Kidney (tissue), 13 donors: ENCODE measurements at regions not wholly inside any gene's neighbourhood (a gene's known extent, or its start where the extent isn't known, plus 50 kb on each side); places are given as distances from the start of the nearest gene placed in this dataset.

Experiments used
- DNase-seq, 5 donors: peaks; one replicate each; pipeline ENCODE4 v3.0.0-alpha.2; 2013 to 2020
- FAIRE-seq: peaks from 2 replicates; lab custom pipeline; 2012; peaks lifted over from hg19 to GRCh38; lab: Jason Lieb, UNC
- H3K27ac ChIP-seq, 2 donors: one replicate each; pipeline ENCODE4 v1.7.0; 2013; ENCODE audit warnings: low read depth in 2 of 2, low read length in 2 of 2, inconsistent platforms in 1 of 2
- H3K27me3 ChIP-seq: one replicate; pipeline ENCODE4 v1.7.1; 2013; ENCODE audit warnings: low read length, inconsistent platforms; ENCODE audit not compliant: control insufficient read depth, insufficient read depth
- H3K36me3 ChIP-seq, 3 donors: one replicate each; pipeline versions ENCODE4 v1.7.0 to v1.7.1; 2013; ENCODE audit warnings: low read length in 3 of 3, control low read depth in 1 of 3, inconsistent platforms in 1 of 3; ENCODE audit not compliant: insufficient read depth in 3 of 3, control insufficient read depth in 2 of 3
- H3K4me1 ChIP-seq, 3 donors: one replicate each; pipeline versions ENCODE4 v1.7.0 to v1.7.1; 2013; ENCODE audit warnings: low read length in 3 of 3, inconsistent platforms in 1 of 3, low read depth in 1 of 3; ENCODE audit not compliant: control insufficient read depth in 2 of 3, insufficient read depth in 2 of 3
- H3K4me3 ChIP-seq, 3 donors: one replicate each; pipeline versions ENCODE4 v1.7.0 to v1.8.1; 2013; ENCODE audit warnings: low read length in 3 of 3, control low read depth in 1 of 3, inconsistent platforms in 1 of 3
- H3K9ac ChIP-seq, 3 donors: one replicate each; pipeline versions ENCODE4 v1.7.0 to v1.7.1; 2013; ENCODE audit warnings: low read length in 3 of 3, control low read depth in 1 of 3, inconsistent platforms in 1 of 3
- H3K9me3 ChIP-seq, 3 donors: one replicate each; pipeline versions ENCODE4 v1.7.0 to v1.7.1; 2013; ENCODE audit warnings: low read length in 3 of 3, control low read depth in 1 of 3, inconsistent platforms in 1 of 3; ENCODE audit not compliant: control insufficient read depth in 2 of 3, insufficient read depth in 1 of 3
- intact Hi-C: fragments of 100-400 bp; cut with DNase I; formaldehyde crosslinking; loops from one replicate; pipeline ENCODE4 v1.11.1; 2022
- TF ChIP-seq, protein P1 (sequence below): IDR thresholded peaks from 3 replicates; pipeline ENCODE4 v1.5.1; 2012; ENCODE audit warnings: mild to moderate bottlenecking, moderate library complexity, borderline replicate concordance; ENCODE audit not compliant: insufficient read depth; ENCODE audit errors: extremely low read depth
- donor health status: control.
- donor health status: control.
- donor health status: control.
- donor health status: control.
- donor health status: control.
- donor health status: DM: yes; HTN: yes; CAD: no.
- donor health status: Normal renal cell carcinoma (clear cell type).

DNA sequence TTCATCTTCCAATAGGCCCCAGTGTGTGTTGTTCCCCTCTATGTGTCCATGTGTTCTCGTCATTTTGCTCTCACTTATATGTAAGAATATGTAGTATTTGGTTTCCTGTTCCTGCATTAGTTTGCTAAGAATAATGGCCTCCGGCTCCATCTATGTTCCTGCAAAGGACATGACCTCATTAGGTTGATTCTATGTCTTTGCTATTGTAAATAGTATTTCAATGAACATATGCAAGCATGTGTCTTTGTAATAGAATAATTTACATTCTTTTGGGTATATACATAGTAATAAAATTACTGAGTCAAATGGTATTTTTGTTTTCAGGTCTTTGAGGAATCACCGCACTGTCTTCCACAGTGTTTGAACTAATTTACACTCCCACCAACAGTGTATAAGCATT lies 202.9 kb upstream of the KIRREL3 start:
- FAIRE-seq, result no peak
- Histone ChIP-seq H3K4me3 (no peak overlapping the region), H3K27ac (no peak overlapping the region), H3K9me3 (peaks cover 0 to 5% (median 0%) of the 10 kb centered on the region in 3 donors), H3K27me3 (no peaks in the 10 kb centered on the region), H3K36me3 (no peaks in the 10 kb centered on the region), H3K9ac (no peak overlapping the region), H3K4me1 (no peaks in the 10 kb centered on the region)
- DNase-seq, result no peak
- intact Hi-C loops, result no loop called here
- TF ChIP-seq, protein P1, sequence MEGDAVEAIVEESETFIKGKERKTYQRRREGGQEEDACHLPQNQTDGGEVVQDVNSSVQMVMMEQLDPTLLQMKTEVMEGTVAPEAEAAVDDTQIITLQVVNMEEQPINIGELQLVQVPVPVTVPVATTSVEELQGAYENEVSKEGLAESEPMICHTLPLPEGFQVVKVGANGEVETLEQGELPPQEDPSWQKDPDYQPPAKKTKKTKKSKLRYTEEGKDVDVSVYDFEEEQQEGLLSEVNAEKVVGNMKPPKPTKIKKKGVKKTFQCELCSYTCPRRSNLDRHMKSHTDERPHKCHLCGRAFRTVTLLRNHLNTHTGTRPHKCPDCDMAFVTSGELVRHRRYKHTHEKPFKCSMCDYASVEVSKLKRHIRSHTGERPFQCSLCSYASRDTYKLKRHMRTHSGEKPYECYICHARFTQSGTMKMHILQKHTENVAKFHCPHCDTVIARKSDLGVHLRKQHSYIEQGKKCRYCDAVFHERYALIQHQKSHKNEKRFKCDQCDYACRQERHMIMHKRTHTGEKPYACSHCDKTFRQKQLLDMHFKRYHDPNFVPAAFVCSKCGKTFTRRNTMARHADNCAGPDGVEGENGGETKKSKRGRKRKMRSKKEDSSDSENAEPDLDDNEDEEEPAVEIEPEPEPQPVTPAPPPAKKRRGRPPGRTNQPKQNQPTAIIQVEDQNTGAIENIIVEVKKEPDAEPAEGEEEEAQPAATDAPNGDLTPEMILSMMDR, result no peak

DNA sequence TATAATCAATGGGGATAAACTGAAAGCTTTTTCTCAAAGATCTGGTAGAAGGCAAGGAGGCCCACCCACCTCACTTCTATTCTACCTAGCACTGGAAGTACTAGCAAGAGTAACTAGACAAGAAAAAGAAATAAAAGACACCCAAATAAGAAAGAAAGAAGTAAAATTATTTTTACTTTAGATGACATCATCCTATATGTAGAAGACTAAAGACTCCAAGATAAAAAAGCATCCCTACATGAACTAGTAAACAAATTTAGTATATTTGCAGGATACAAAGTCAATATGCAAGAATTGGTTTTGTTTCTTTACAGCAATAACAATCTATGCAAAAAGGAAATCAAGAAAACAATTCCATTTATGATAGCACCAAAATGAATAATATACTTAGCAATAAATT lies 201.5 kb upstream of the KIRREL3 start:
- no peak for DNase-seq
- H3K9me3 ChIP-seq, result peaks cover 0 to 2% (median 0%) of the 10 kb centered on the region in 3 donors
- H3K36me3 ChIP-seq, result no peaks in the 10 kb centered on the region
- FAIRE-seq, result no peak
- H3K9ac ChIP-seq, result no peak overlapping the region
- H3K4me3 ChIP-seq, result no peak overlapping the region
- no peaks in the 10 kb centered on the region for H3K4me1 ChIP-seq
- intact Hi-C loops, result no loop called here
- H3K27me3 ChIP-seq, result no peaks in the 10 kb centered on the region
- H3K27ac ChIP-seq, result no peak overlapping the region
- TF ChIP-seq, protein P1, result no peak

DNA sequence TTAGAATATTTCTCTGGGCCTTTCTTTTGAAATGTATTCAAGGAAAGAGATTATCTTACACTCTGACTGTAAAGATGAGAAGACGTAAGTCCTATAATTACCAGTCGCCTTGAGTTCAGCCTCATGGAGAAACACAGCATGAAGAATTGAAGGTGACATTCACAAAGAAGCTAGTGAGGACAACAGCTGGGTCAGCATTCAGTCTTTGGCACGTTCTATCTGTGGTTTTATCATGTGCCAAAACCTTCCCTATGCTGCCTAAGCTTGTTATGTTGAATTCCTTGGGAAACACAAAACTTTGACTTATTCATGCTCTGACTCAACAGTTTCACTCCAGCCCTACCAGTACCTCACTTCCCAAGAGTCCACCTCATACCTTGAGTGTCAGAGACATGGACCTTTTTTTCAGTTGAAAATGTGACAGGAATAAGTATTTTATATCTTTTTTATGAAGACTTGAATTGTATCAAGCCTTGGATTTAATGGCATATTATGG lies 198.8 kb upstream of the KIRREL3 start:
- H3K9ac ChIP-seq, result no peak overlapping the region
- H3K36me3 ChIP-seq, result no peaks in the 10 kb centered on the region
- TF ChIP-seq, protein P1, result no peak
- H3K27ac ChIP-seq, result no peak overlapping the region
- H3K4me1 ChIP-seq, result no peaks in the 10 kb centered on the region
- intact Hi-C loops, result no loop called here
- DNase-seq, result no peak
- H3K4me3 ChIP-seq, result no peak overlapping the region
- no peak for FAIRE-seq
- no peaks in the 10 kb centered on the region for H3K27me3 ChIP-seq
- H3K9me3 ChIP-seq, result no peaks in the 10 kb centered on the region
